ENCODE measurements at regions not wholly inside any gene's neighbourhood (a gene's known extent, or its start where the extent isn't known, plus 50 kb on each side); places are given as distances from the start of the nearest gene placed in this dataset.

GRCh38 chr11:27215471-27216269 is 147.3 kb downstream of the CCDC34 start:
- DNase-seq (ENCODE audit: low read depth in 2 of 2): peak; percentile 60 to 88

- no peak for DNase-seq (ENCODE audit: low read depth in 2 of 2)
These were observed 148.3 kb downstream of the CCDC34 start for GRCh38 chr11:27214713-27215112.

DNA sequence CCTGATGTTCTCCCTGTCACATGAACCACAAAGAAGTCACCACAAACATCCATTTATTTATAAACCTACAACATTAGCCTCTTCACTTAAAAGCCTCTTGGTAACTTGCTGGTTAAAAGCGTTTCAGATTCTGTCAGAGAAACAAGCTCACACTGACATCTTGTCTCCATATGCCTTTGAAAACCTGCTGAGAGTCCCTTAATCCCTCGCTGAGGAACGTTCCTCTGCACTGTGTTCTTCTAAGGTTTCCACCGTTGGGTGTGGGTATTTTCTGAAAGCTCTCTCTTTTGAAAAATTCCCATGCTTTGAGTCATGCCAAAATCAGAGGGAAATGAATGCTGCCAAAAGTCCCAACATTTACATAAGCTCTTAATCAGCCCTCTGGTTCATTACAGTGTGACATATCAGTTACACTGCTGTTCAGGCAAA is 149.8 kb downstream of the CCDC34 start:
- peak in 1 of 2 donors; percentile 80 for DNase-seq (ENCODE audit: low read depth in 2 of 2)

GRCh38 chr11:27212248-27212780 is 150.7 kb downstream of the CCDC34 start:
- DNase-seq (ENCODE audit: low read depth in 2 of 2): no peak

- peak; percentile 23 to 68 for DNase-seq (ENCODE audit: low read depth in 2 of 2)
These were observed 151.5 kb downstream of the CCDC34 start for GRCh38 chr11:27211370-27212127.

DNA sequence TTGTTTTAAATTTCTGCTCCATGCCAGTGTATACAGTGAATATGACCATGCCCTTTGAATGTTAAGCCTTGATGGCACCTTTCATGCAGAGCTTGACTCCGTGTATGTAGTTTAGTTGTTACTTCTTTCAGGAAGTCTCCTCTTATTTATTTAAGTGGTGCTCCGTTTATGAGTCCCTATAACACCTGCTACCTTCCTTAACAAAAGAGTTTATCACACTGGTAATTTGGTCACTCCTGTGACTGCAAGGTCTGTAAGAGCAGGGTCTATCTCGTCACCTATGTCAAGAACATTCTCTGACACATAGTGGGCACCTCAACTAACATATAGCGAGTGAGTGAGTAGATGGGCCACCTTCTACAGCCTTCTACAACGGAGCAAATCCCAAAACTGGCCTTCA is 152.5 kb downstream of the CCDC34 start:
- no peak for DNase-seq (ENCODE audit: low read depth in 2 of 2)

GRCh38 chr11:27209562-27210005 is 153.4 kb downstream of the CCDC34 start:
- DNase-seq (ENCODE audit: low read depth in 2 of 2): peak in 1 of 2 donors; percentile 94

DNA sequence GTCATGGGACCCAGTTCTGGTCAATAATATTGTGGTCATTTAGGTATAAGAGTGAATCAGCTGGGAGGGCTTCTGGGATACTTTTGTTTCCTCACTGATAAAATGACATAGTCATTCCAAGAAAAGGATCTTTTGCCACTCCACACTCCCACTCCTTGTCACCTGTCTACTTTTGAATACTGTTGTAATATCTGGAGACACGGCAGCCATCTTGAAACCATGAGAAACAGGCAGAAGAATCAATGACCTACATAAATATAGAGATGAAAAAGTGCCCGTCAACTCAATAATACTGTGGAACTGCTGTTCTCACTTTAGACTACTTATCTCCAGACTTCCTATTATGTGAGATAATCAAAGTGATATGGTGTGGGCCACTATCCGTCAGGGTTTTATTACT is 154.2 kb downstream of the CCDC34 start:
- no peak for DNase-seq (ENCODE audit: low read depth in 2 of 2)

DNA sequence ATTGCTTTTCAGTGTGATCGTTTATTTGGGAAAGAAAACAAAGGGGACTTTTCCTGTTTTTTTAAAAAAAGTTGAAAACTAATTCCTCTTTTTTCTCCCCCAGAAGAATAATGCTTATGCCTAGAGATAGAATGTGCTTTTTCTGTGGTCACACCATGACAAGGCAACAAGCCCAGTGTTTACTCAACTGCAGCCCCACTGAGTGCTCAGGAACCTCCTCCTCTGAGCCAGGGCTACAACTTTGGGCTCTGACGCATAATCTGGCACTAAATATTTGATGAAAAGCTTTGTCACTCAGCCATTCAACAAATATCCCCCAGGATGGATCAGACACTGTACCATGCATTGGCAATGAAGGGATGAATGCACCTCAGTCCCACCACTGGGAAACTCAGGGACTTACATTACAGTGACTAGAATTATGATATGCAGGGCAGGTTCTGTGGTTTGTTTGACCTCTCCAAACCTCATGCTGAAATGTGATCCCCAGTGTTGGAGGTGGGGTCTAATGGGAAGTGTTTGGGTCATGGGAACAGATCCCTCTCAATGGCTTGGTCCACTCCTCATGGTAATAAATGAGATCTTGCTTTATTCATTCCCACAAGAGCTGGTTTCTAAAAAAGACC is 155.9 kb downstream of the CCDC34 start:
- DNase-seq (ENCODE audit: low read depth in 2 of 2): no peak

GRCh38 chr11:27205779-27206570 is 157.0 kb downstream of the CCDC34 start:
- DNase-seq (ENCODE audit: low read depth in 2 of 2): no peak

DNA sequence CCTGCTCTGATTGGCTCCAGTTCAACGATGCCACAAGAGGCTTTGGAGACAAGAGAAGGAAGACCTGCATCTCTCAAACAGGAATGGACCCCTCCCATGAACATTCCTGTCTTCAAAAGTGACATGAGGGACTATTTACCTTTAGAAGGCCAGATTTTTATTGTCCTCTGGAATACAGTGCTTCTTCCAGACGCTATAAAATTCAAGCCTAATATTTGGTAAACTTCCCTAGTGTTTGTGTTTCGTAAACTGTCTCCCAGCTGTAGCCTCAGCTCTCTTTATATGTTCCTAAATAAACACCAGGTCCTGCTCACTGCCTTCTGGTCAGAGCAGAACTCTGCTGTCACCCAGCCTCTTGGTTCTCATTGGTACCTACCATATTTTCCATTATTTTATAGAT is 157.8 kb downstream of the CCDC34 start:
- no peak for DNase-seq (ENCODE audit: low read depth in 2 of 2)

- DNase-seq (ENCODE audit: low read depth in 2 of 2): peak; percentile 40 to 48
These were observed 158.5 kb downstream of the CCDC34 start for GRCh38 chr11:27204529-27204928.

DNA sequence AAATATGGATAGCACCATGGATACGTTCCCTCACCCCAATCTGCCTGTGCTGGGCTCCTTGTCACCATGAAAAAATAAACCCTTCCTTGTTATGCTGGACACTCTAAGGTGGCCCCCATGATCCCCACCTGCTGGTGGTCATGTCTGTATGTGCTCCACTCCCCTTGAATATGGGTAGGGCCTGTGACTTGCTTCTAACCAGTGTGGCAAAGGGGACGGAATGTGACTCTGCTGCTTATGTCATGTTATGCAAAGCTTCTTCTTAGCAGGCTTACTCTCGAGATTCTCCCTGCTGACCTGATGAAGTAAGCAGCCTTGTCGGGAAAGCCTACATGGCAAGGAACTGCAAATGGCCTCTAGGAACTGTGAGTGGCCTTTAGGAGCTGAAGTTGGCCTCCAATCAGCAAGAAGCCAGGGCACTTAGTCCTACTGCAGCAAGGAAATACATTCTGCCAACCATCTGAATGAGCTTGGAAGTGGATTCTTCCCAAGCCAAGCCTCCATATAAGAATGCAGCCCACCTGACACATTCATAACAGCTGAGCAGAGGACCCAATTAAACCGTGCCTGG is 159.9 kb downstream of the CCDC34 start:
- DNase-seq (ENCODE audit: low read depth in 2 of 2): no peak

DNA sequence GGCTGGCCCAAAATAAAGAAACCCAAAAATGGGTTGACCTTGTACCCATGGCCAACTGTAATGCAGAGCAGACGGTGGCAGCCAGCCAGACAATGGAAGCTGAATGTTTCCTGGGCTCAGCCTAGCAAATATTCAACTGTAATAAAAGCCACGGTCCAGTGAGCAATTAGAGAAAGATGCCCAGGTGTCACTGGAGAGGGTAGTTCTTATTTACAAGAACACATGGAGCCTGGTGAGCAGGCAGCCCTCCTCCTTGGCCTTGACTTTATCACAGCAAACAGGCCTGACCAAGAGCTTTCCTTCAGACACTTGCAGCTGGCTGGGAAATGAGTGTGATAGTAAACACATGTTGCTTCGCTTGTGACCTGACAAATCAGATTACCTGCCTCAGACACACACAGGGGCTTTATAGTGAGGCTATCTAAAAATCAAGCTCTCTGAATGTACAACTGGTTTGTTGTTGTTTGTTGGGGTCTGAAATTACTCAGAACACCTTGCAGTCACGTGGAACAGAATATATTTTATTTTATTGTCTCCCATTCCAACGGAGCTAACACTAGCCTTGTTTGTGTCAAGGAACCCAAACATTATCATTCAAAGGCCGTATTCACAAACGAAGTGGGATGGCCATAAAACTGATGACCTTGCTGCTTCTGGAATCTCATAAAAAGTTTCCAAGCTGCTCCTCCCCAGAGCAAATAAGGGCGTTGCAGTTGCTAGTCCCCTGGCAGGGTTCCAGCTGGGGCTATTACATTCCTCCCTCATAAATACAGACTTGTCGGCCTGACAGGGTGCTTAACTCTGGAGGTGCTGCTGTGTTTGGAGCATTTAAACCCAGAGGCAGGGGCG is 161.1 kb downstream of the BBOX1 start:
- DNase-seq (ENCODE audit: low read depth in 2 of 2): no peak

DNA sequence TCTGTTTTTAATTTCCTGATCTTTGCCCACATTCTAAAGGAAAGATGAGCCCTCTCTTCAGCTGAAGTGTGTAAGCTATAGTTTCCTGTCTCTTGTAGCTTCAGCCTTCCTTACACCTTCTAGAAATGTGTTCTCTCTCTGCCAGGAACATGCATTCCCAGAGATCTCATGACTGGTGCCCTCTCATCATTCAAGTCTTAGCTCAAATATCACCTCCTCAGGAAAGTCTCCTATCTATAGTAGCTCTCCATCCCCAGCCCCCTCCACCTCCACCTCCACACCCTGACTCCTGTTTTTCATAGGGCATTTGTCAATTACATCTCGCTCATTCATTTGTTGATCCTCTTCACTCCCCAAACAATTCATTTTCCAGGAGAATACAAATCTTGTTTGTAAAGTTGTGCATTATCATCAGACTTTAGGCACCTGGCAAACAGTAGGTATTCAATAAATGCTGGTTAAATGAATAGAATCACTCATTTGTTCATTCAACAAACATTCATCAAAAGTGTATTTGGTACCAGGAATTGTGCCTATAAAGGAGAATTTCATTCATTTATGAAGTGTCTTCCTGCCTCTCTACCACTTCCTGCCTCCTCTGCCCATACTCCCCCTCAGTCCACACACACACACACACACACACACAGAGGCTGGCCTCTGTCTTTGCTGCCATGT is 160.3 kb downstream of the BBOX1 start:
- DNase-seq (ENCODE audit: low read depth in 2 of 2): no peak

GRCh38 chr11:27196203-27196897 is 155.7 kb downstream of the BBOX1 start:
- DNase-seq (ENCODE audit: low read depth in 2 of 2): no peak

DNA sequence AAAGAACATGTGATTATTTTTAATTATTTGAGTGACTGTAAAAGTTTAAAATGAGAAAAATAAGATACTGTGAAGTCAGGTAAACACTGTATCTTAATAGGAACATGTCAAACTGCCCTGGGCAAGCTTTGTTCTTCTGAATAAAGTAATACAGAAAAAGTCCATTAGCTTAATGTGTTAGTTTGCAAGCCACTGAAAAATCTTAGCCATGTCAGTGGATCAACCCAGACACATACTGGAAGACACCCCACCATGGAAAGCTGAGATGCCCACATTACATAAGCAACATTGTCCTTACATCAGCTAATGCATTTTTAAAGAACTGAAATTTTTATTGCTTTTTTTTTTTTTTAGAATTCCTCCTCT is 155.2 kb downstream of the BBOX1 start:
- DNase-seq (ENCODE audit: low read depth in 2 of 2): no peak

DNA sequence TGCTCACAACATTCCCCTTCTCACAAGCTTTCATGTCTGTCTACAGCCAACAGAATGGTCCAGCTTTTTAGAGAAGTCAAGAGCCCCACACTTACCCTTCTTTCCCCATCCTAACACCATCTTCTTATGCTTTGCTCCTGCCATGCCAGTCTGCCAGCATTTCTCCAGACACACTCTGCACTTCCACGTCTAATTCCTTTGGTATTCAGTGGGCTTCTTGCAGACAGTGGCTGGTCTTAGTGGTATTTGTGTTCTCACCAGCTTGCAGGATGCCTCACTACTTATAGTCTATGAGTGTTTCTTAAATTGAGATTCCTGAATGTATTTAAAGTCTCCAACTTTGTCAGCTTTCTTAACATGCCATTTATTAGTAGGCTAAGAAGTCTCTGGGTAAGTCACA is 154.4 kb downstream of the BBOX1 start:
- no peak for DNase-seq (ENCODE audit: low read depth in 2 of 2)
